GM19467 (cell line): ENCODE measurements at regions not wholly inside any gene's neighbourhood (a gene's known extent, or its start where the extent isn't known, plus 50 kb on each side); places are given as distances from the start of the nearest gene placed in this dataset.

ENCODE experiments used
- ATAC-seq: cut with Tn5 transposase; IDR thresholded peaks from one replicate; pipeline ENCODE4 v1.9.1; 2021; ENCODE audit warnings: mild to moderate bottlenecking, moderate library complexity; ENCODE audit not compliant: unreplicated experiment

GRCh38 chr3:106719077-106719476 is 658.2 kb upstream of the CCDC54 start:
- no peak for ATAC-seq

GRCh38 chr3:106719583-106719982 is 657.7 kb upstream of the CCDC54 start:
- no peak for ATAC-seq

- ATAC-seq: no peak
These were observed 656.7 kb upstream of the CCDC54 start for GRCh38 chr3:106720510-106720909.

- no peak for ATAC-seq
These were observed 651.7 kb upstream of the CCDC54 start for GRCh38 chr3:106725566-106725965.

- ATAC-seq: no peak
These were observed 648.7 kb upstream of the CCDC54 start for GRCh38 chr3:106728315-106729098.

GRCh38 chr3:106729481-106729880 is 647.8 kb upstream of the CCDC54 start:
- no peak for ATAC-seq

- no peak for ATAC-seq
These were observed 646.0 kb upstream of the CCDC54 start for GRCh38 chr3:106731230-106731629.

- ATAC-seq: no peak
These were observed 642.5 kb upstream of the CCDC54 start for GRCh38 chr3:106734712-106735111.

GRCh38 chr3:106737265-106737664 is 640.0 kb upstream of the CCDC54 start:
- ATAC-seq: no peak

- ATAC-seq: no peak
These were observed 637.1 kb upstream of the CCDC54 start for GRCh38 chr3:106740116-106740515.

- ATAC-seq: no peak
These were observed 631.7 kb upstream of the CCDC54 start for GRCh38 chr3:106745344-106746168.

- ATAC-seq: no peak
These were observed 631.0 kb upstream of the CCDC54 start for GRCh38 chr3:106746286-106746685.

GRCh38 chr3:106748472-106749262 is 628.6 kb upstream of the CCDC54 start:
- ATAC-seq: no peak

- no peak for ATAC-seq
These were observed 627.1 kb upstream of the CCDC54 start for GRCh38 chr3:106750092-106750491.

GRCh38 chr3:106755336-106755735 is 621.9 kb upstream of the CCDC54 start:
- ATAC-seq: no peak

GRCh38 chr3:106756901-106757300 is 620.3 kb upstream of the CCDC54 start:
- no peak for ATAC-seq

- ATAC-seq: no peak
These were observed 618.8 kb upstream of the CCDC54 start for GRCh38 chr3:106758459-106758858.

- ATAC-seq: no peak
These were observed 617.5 kb upstream of the CCDC54 start for GRCh38 chr3:106759731-106760130.

- no peak for ATAC-seq
These were observed 611.9 kb upstream of the CCDC54 start for GRCh38 chr3:106765342-106765741.

GRCh38 chr3:106768941-106769480 is 608.2 kb upstream of the CCDC54 start:
- ATAC-seq: no peak

- no peak for ATAC-seq
These were observed 603.4 kb upstream of the CCDC54 start for GRCh38 chr3:106773795-106774194.
